BE2C (cell line): ENCODE measurements at regions not wholly inside any gene's neighbourhood (a gene's known extent, or its start where the extent isn't known, plus 50 kb on each side); places are given as distances from the start of the nearest gene placed in this dataset.

Experiments used
- DNase-seq: peaks from one replicate; pipeline ENCODE4 v3.0.0-alpha.2; 2020
- H3K27me3 ChIP-seq: fragments of 250-450 bp; sonication (Bioruptor Pico); 2 replicates; pipeline ENCODE4 v1.5.1; 2020; ENCODE audit warnings: mild to moderate bottlenecking
- H3K36me3 ChIP-seq: fragments of 250-450 bp; sonication (Bioruptor Pico); 2 replicates; pipeline ENCODE4 v1.5.1; 2020; ENCODE audit warnings: mild to moderate bottlenecking
- H3K4me1 ChIP-seq: fragments of 250-450 bp; sonication (Bioruptor Pico); 2 replicates; pipeline ENCODE4 v1.5.1; 2020
- H3K4me3 ChIP-seq: 2 replicates; pipeline ENCODE4 v1.5.1; 2011; ENCODE audit warnings: low read depth, low read length
- H3K9me3 ChIP-seq: fragments of 250-450 bp; sonication (Bioruptor Pico); 2 replicates; pipeline ENCODE4 v1.5.1; 2020
- TF ChIP-seq, protein P1 (sequence below): IDR thresholded peaks from 2 replicates; pipeline ENCODE4 v1.5.1; 2012; ENCODE audit warnings: mild to moderate bottlenecking, low read depth, low read length

GRCh38 chr7:101718363-101719122 is 89.4 kb upstream of the MYL10 start:
- DNase-seq, result no peak
- TF ChIP-seq, protein P1, sequence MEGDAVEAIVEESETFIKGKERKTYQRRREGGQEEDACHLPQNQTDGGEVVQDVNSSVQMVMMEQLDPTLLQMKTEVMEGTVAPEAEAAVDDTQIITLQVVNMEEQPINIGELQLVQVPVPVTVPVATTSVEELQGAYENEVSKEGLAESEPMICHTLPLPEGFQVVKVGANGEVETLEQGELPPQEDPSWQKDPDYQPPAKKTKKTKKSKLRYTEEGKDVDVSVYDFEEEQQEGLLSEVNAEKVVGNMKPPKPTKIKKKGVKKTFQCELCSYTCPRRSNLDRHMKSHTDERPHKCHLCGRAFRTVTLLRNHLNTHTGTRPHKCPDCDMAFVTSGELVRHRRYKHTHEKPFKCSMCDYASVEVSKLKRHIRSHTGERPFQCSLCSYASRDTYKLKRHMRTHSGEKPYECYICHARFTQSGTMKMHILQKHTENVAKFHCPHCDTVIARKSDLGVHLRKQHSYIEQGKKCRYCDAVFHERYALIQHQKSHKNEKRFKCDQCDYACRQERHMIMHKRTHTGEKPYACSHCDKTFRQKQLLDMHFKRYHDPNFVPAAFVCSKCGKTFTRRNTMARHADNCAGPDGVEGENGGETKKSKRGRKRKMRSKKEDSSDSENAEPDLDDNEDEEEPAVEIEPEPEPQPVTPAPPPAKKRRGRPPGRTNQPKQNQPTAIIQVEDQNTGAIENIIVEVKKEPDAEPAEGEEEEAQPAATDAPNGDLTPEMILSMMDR, result no peak

DNA sequence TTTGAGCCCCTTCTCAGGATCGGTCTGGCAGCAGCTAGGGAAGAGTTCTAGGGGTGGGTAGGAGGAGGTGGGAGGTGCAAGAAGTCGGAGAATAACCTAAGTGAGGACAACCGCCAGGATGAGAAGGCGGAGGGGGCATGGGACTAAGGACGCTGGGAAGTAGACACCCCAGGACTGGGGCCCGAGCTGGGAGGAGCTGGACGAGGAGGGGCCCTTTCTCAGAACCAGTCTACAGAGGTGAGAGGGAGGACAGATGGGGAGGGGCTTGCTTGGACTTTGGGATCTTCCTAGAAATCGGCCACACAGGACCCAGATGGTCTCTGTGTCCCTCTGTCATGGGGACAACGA is 90.0 kb upstream of the MYL10 start:
- H3K4me1 ChIP-seq, result no peaks in the 10 kb centered on the region
- no peak for DNase-seq
- TF ChIP-seq, protein P1, result no peak
- no peaks in the 10 kb centered on the region for H3K27me3 ChIP-seq
- H3K9me3 ChIP-seq, result no peaks in the 10 kb centered on the region
- no peak overlapping the region for H3K4me3 ChIP-seq
- H3K36me3 ChIP-seq, result no peaks in the 10 kb centered on the region

More at GRCh38 chr7:101718363-101719122, 89.4 kb upstream of the MYL10 start:
- Histone ChIP-seq H3K27me3 (no peaks in the 10 kb centered on the region), H3K36me3 (no peaks in the 10 kb centered on the region), H3K4me1 (no peaks in the 10 kb centered on the region), H3K4me3 (no peak overlapping the region), H3K9me3 (no peaks in the 10 kb centered on the region)

GRCh38 chr7:101720324-101720723 is 91.2 kb upstream of the MYL10 start:
- Histone ChIP-seq H3K36me3 (no peaks in the 10 kb centered on the region), H3K4me1 (no peaks in the 10 kb centered on the region), H3K27me3 (no peaks in the 10 kb centered on the region), H3K4me3 (no peak overlapping the region), H3K9me3 (no peaks in the 10 kb centered on the region)
- no peak for DNase-seq
- TF ChIP-seq, protein P1, result no peak

DNA sequence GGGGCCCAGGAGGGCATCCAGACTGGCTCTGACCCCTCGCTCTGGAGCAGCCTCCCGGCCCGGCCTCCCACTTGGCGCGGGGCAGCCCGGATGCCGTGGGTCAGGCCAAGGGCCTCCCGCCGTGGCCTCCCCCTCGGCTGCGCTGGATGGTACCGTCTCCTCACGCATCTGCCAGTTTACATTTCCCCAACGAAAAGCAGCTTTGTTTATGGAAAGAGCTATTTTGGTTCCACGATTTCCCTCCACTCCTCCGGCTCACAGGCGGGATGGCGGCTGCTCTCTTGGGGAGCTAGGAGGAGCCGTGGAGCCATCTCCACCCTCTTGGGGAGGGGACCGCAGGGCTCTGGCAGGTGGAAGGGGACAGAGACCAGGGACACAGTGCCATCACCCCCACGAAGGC is 93.2 kb upstream of the MYL10 start:
- no peaks in the 10 kb centered on the region for H3K9me3 ChIP-seq
- no peaks in the 10 kb centered on the region for H3K36me3 ChIP-seq
- H3K4me1 ChIP-seq, result no peaks in the 10 kb centered on the region
- no peak for DNase-seq
- TF ChIP-seq, protein P1, result no peak
- H3K27me3 ChIP-seq, result no peaks in the 10 kb centered on the region
- no peak overlapping the region for H3K4me3 ChIP-seq

GRCh38 chr7:101723835-101724234 is 93.6 kb upstream of the CUX1 start:
- DNase-seq, result no peak
- no peak overlapping the region for H3K4me3 ChIP-seq
- no peaks in the 10 kb centered on the region for H3K36me3 ChIP-seq
- no peaks in the 10 kb centered on the region for H3K9me3 ChIP-seq
- no peaks in the 10 kb centered on the region for H3K27me3 ChIP-seq
- TF ChIP-seq, protein P1, result no peak
- no peaks in the 10 kb centered on the region for H3K4me1 ChIP-seq

DNA sequence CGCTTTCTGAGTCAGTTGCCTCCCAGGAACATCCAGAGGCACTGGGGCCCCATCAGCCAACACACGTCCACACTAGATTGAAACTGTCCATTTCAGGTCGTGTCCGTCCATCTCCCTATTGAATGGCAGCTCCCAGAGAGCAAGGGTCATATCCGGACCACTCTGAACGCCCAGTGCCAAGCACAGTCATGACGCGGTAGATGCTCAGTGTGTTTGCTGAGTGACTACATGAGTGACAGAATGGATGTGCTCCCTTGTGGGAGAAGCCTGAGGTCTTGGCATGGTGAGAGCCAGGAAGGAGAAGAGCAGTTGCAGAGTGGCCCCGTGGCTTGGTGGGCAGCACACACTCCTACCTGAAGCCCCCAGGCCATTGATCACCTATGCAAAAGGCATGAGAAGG is 92.5 kb upstream of the CUX1 start:
- Histone ChIP-seq H3K4me1 (no peaks in the 10 kb centered on the region), H3K9me3 (no peaks in the 10 kb centered on the region), H3K4me3 (no peak overlapping the region), H3K27me3 (no peaks in the 10 kb centered on the region), H3K36me3 (no peaks in the 10 kb centered on the region)
- no peak for DNase-seq
- TF ChIP-seq, protein P1, result no peak
